NB4 (cell line): ENCODE measurements at regions not wholly inside any gene's neighbourhood (a gene's known extent, or its start where the extent isn't known, plus 50 kb on each side); places are given as distances from the start of the nearest gene placed in this dataset.

ENCODE experiments used
- POLR2A ChIP-seq: IDR thresholded peaks from 2 replicates; pipeline ENCODE4 v1.6.1; 2011; ENCODE audit warnings: mild to moderate bottlenecking; ENCODE audit not compliant: insufficient read length; ENCODE audit errors: extremely low read depth
- TF ChIP-seq, protein P1 (sequence below): IDR thresholded peaks from one replicate; pipeline ENCODE4 v1.5.1; 2012; ENCODE audit warnings: low read depth, low read length
- TF ChIP-seq, protein P2 (sequence below): IDR thresholded peaks from 2 replicates; pipeline ENCODE4 v1.6.1; 2011; ENCODE audit warnings: low read depth, low read length

DNA sequence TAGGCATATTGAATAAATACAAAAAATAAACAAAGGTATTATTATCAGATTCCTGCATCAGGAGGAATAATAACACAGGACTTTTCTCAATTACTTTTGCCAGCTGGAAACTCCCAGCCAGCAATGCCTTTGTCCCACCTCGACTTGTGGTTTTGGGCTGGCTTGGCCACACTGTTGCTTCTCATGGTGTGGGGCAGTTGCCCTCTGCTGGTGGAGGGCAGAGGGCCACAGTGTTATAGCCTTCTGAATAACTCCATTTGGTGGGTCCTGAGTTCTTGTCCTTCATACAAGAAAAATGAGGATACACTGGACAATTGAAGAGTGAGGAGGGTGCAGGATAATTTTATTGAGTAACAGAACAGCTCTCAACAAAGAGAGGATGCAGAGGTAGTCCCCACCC is 1206.0 kb upstream of the ADGRL3 start:
- TF ChIP-seq, protein P1, sequence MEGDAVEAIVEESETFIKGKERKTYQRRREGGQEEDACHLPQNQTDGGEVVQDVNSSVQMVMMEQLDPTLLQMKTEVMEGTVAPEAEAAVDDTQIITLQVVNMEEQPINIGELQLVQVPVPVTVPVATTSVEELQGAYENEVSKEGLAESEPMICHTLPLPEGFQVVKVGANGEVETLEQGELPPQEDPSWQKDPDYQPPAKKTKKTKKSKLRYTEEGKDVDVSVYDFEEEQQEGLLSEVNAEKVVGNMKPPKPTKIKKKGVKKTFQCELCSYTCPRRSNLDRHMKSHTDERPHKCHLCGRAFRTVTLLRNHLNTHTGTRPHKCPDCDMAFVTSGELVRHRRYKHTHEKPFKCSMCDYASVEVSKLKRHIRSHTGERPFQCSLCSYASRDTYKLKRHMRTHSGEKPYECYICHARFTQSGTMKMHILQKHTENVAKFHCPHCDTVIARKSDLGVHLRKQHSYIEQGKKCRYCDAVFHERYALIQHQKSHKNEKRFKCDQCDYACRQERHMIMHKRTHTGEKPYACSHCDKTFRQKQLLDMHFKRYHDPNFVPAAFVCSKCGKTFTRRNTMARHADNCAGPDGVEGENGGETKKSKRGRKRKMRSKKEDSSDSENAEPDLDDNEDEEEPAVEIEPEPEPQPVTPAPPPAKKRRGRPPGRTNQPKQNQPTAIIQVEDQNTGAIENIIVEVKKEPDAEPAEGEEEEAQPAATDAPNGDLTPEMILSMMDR: no peak
- no peak for TF ChIP-seq POLR2A
- TF ChIP-seq, protein P2, sequence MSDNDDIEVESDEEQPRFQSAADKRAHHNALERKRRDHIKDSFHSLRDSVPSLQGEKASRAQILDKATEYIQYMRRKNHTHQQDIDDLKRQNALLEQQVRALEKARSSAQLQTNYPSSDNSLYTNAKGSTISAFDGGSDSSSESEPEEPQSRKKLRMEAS: no peak
